Neural progenitor cell (in vitro differentiated cells): ENCODE measurements at regions not wholly inside any gene's neighbourhood (a gene's known extent, or its start where the extent isn't known, plus 50 kb on each side); places are given as distances from the start of the nearest gene placed in this dataset.

Experiments used
- EZH2 ChIP-seq: fragments of 200-600 bp; sonication (generic); IDR thresholded peaks from 2 replicates; pipeline ENCODE4 v1.6.1; 2017; ENCODE audit warnings: antibody characterized with exemption, mild to moderate bottlenecking, moderate library complexity
- TF ChIP-seq, protein P1 (sequence below): fragments of 200-600 bp; sonication (generic); IDR thresholded peaks from 2 replicates; pipeline ENCODE4 v1.5.1; 2017; ENCODE audit warnings: antibody characterized with exemption, mild to moderate bottlenecking

DNA sequence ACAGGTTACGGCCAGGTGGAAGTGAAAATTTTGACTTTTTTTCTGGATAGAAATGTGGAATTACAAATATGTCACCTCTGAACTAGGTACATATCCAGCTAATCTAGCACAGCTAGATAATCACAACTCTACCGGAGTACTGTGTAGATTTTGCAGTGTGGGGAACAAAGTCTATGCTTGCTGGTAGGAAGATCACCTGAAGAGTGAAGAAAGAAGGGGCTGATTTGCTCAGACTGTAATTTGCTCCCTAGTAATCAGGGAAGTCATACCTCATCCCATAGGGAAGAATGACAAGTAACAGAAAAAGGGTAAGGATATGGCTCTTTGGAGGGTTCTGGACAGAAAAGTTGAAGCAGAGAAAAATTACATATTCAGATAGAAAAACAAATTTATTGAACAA, 319.6 kb upstream of the TMPRSS15 start:
- TF ChIP-seq EZH2, result no peak
- TF ChIP-seq, protein P1, sequence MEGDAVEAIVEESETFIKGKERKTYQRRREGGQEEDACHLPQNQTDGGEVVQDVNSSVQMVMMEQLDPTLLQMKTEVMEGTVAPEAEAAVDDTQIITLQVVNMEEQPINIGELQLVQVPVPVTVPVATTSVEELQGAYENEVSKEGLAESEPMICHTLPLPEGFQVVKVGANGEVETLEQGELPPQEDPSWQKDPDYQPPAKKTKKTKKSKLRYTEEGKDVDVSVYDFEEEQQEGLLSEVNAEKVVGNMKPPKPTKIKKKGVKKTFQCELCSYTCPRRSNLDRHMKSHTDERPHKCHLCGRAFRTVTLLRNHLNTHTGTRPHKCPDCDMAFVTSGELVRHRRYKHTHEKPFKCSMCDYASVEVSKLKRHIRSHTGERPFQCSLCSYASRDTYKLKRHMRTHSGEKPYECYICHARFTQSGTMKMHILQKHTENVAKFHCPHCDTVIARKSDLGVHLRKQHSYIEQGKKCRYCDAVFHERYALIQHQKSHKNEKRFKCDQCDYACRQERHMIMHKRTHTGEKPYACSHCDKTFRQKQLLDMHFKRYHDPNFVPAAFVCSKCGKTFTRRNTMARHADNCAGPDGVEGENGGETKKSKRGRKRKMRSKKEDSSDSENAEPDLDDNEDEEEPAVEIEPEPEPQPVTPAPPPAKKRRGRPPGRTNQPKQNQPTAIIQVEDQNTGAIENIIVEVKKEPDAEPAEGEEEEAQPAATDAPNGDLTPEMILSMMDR, result no peak
